ENCODE measurements at regions not wholly inside any gene's neighbourhood (a gene's known extent, or its start where the extent isn't known, plus 50 kb on each side); places are given as distances from the start of the nearest gene placed in this dataset.

DNA sequence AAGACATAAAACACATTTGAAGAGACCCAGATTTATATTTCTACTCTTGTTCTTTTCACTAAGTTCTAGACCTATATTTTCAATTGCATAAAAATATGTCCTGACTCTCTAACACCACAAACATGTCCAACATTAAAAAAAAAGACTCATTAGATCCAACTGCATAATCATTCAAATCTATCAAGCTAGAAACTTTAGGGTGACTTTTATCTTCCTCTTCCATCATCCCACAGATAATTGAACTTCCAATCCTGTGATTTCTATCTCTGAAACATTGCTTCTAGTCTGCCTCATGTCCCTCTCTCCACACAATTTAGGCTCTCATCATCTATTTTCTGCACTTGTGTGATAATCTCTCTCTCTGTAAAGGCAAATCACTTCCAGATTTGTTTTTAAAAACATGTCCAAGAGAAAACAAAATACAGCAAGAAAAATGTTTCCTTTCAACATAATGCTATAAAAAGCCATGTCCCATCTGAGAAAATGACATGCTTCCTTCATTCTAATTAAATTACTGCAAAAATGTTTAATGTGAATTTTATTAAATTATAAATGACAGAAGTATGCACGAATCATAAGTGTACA lies 615.9 kb downstream of the RNF144B start:
- TF ChIP-seq FOXA1 (IDR thresholded peaks at IDR 0.05) (no peak), SP1 (IDR thresholded peaks at IDR 0.05) (no peak), FOXK2 (IDR thresholded peaks at IDR 0.05) (no peak), ELF4 (IDR thresholded peaks at IDR 0.05) (no peak), HDGF (IDR thresholded peaks at IDR 0.05; ENCODE audit: borderline replicate concordance) (no peak), SUZ12 (IDR thresholded peaks at IDR 0.05) (no peak), BHLHE40 (IDR thresholded peaks at IDR 0.05; ENCODE audit: borderline replicate concordance) (no peak), TARDBP (IDR thresholded peaks at IDR 0.05) (no peak), FOXM1 (IDR thresholded peaks at IDR 0.05; ENCODE audit: borderline replicate concordance) (no peak), ARNT (IDR thresholded peaks at IDR 0.05) (no peak)
- TF ChIP-seq, protein P1, sequence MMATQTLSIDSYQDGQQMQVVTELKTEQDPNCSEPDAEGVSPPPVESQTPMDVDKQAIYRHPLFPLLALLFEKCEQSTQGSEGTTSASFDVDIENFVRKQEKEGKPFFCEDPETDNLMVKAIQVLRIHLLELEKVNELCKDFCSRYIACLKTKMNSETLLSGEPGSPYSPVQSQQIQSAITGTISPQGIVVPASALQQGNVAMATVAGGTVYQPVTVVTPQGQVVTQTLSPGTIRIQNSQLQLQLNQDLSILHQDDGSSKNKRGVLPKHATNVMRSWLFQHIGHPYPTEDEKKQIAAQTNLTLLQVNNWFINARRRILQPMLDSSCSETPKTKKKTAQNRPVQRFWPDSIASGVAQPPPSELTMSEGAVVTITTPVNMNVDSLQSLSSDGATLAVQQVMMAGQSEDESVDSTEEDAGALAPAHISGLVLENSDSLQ (IDR thresholded peaks at IDR 0.05): no peak

All from HEK293T (cell line).